ENCODE measurements at regions not wholly inside any gene's neighbourhood (a gene's known extent, or its start where the extent isn't known, plus 50 kb on each side); places are given as distances from the start of the nearest gene placed in this dataset.

DNA sequence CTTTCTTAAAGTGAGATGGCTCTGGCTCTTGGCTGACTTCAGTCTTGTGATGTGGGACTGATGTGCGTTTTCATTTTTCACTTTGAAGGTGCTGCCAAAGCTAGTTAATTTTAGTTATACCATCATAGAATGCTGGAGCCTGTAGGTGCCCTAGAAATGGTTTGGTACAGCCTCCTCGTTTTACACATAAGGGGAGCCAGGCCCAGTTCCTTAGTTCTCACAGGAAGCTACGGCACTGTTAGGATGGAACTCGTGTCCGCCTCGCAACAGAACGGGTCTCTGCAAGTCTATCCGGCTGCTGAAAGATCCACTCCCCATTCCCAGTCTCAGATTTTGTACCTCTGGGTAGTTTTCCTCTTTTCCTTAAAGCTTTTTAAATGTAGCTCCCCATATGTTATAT lies 173.2 kb upstream of the PRPS1L1 start:
- Mint-ChIP-seq H3K27ac (ENCODE audit: low read depth, unreplicated experiment) (no peak overlapping the region), H3K36me3 (ENCODE audit: insufficient read depth, unreplicated experiment) (no peaks in the 10 kb centered on the region), H3K4me1 (ENCODE audit: insufficient read depth, unreplicated experiment) (peaks cover 4% of the 10 kb centered on the region), H3K4me3 (ENCODE audit: unreplicated experiment) (no peak overlapping the region), H3K9me3 (ENCODE audit: unreplicated experiment) (no peaks in the 10 kb centered on the region), H3K27me3 (ENCODE audit: insufficient read depth, unreplicated experiment) (no peaks in the 10 kb centered on the region)
- TF ChIP-seq, protein P1, sequence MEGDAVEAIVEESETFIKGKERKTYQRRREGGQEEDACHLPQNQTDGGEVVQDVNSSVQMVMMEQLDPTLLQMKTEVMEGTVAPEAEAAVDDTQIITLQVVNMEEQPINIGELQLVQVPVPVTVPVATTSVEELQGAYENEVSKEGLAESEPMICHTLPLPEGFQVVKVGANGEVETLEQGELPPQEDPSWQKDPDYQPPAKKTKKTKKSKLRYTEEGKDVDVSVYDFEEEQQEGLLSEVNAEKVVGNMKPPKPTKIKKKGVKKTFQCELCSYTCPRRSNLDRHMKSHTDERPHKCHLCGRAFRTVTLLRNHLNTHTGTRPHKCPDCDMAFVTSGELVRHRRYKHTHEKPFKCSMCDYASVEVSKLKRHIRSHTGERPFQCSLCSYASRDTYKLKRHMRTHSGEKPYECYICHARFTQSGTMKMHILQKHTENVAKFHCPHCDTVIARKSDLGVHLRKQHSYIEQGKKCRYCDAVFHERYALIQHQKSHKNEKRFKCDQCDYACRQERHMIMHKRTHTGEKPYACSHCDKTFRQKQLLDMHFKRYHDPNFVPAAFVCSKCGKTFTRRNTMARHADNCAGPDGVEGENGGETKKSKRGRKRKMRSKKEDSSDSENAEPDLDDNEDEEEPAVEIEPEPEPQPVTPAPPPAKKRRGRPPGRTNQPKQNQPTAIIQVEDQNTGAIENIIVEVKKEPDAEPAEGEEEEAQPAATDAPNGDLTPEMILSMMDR (IDR thresholded peaks at IDR 0.05; ENCODE audit: unreplicated experiment): no peak
- ChIA-PET POLR2A (no interaction called here), CTCF (interaction anchor here (0.6 to 1.2 kb wide), 3 partner anchors 9 to 124 kb away, joined by 3 read pairs; no protein-coding TSS in a partner anchor)
- no peak for DNase-seq (ENCODE audit: unreplicated experiment)
- intact Hi-C loops (cut with micrococcal nuclease): no loop called here
- no TSS peak for BruUV-seq (replicated peaks)

DNA sequence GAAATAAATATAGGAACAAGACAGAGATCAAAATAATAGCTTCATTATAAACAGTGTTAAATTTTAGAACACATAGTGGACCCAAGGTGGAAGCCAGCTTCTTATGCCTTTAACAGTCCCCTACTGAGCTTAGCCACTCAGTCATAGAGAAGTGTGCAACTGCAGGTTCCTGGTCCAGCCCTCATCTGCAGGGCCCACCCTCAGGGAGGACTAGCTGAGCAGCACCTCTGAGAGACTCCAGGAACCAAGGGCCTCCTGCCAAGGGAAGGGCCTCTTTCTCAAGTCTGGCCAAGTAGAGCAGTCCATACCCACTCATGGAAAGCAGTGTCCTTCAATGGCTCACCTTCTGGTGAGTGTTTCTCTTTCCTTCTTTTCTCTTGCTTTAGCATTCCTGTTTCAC lies 173.7 kb upstream of the PRPS1L1 start:
- no TSS peak for BruUV-seq (replicated peaks)
- H3K27me3 Mint-ChIP-seq (ENCODE audit: insufficient read depth, unreplicated experiment): no peaks in the 10 kb centered on the region
- no peaks in the 10 kb centered on the region for H3K36me3 Mint-ChIP-seq (ENCODE audit: insufficient read depth, unreplicated experiment)
- TF ChIP-seq, protein P1 (IDR thresholded peaks at IDR 0.05; ENCODE audit: unreplicated experiment): no peak
- no peaks in the 10 kb centered on the region for H3K9me3 Mint-ChIP-seq (ENCODE audit: unreplicated experiment)
- intact Hi-C loops (cut with micrococcal nuclease): no loop called here
- no peak overlapping the region for H3K27ac Mint-ChIP-seq (ENCODE audit: low read depth, unreplicated experiment)
- DNase-seq (ENCODE audit: unreplicated experiment): no peak
- H3K4me3 Mint-ChIP-seq (ENCODE audit: unreplicated experiment): no peak overlapping the region
- H3K4me1 Mint-ChIP-seq (ENCODE audit: insufficient read depth, unreplicated experiment): peaks cover 4% of the 10 kb centered on the region
- ChIA-PET CTCF (interaction anchor here (0.8 to 1.2 kb wide), 2 partner anchors 9 to 123 kb away, joined by 3 read pairs; no protein-coding TSS in a partner anchor), POLR2A (no interaction called here)

DNA sequence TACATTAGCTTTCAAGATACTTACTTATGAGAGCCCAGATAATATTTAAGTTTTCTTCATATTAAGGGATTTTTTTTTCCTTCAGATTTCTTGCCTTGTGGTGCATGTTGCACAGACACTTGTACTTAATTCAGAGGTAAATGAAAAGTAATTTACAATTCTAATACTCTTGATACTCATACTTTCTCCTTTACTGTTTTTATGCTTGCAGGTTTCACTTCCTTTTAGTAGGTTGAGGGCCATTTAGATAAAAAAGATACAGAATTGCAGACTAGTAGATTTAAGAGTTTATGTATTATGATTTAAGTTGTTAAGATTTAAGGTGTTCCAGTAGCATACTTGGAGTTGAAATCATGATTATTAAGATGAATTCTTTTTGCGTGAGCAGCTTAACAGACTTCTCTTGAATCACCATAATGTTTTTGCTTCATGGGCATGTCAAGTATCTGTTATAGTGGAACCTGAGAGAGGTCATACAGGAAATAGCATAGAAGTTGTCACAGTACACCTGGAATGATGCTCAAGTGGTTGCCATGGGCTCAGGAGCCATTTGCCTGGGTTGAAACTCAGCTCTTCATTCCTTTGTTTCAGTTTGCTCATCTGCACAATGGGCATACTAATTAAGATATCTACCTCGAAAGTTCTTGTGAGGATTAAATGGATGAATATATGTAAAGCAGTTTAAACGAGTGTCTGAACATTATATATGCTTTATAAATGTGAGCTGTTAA lies 174.8 kb upstream of the PRPS1L1 start:
- no peak for DNase-seq (ENCODE audit: unreplicated experiment)
- POLR2A ChIA-PET: no interaction called here
- no peak overlapping the region for H3K4me3 Mint-ChIP-seq (ENCODE audit: unreplicated experiment)
- no peaks in the 10 kb centered on the region for H3K36me3 Mint-ChIP-seq (ENCODE audit: insufficient read depth, unreplicated experiment)
- H3K9me3 Mint-ChIP-seq (ENCODE audit: unreplicated experiment): no peaks in the 10 kb centered on the region
- peaks cover 4% of the 10 kb centered on the region for H3K4me1 Mint-ChIP-seq (ENCODE audit: insufficient read depth, unreplicated experiment)
- no peak overlapping the region for H3K27ac Mint-ChIP-seq (ENCODE audit: low read depth, unreplicated experiment)
- H3K27me3 Mint-ChIP-seq (ENCODE audit: insufficient read depth, unreplicated experiment): no peaks in the 10 kb centered on the region
- intact Hi-C loops (cut with micrococcal nuclease): no loop called here
- TF ChIP-seq, protein P1 (IDR thresholded peaks at IDR 0.05; ENCODE audit: unreplicated experiment): no peak
- BruUV-seq (replicated peaks): no TSS peak
- CTCF ChIA-PET: interaction anchor here (1.1 kb wide), 1 partner anchor 10 kb away, joined by 3 read pairs; no protein-coding TSS in a partner anchor

DNA sequence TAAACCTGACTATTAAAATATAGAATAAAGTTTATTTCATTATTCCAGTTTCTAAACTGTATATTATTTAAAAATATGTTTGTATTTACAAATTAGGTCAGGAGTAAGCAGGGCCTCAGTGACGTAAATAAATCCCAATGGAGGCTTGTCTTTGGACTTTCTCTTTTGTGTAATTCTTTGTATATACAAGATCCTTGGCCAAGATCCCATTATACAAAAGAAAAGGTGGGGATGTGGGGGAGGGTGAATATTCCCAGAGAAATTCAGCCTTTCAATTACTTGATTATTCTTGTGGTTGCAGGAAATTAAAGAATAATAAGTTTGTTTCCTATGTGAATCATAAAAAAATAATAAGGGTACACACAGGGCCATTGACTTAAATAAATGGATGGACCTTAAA lies 178.7 kb upstream of the PRPS1L1 start:
- TF ChIP-seq, protein P1 (IDR thresholded peaks at IDR 0.05; ENCODE audit: unreplicated experiment): no peak

More for the DNA sequence above, 178.7 kb upstream of the PRPS1L1 start:
- no peaks in the 10 kb centered on the region for H3K36me3 Mint-ChIP-seq (ENCODE audit: insufficient read depth, unreplicated experiment)
- no peak for DNase-seq (ENCODE audit: unreplicated experiment)
- intact Hi-C loops (cut with micrococcal nuclease): no loop called here
- peaks cover 4% of the 10 kb centered on the region for H3K4me1 Mint-ChIP-seq (ENCODE audit: insufficient read depth, unreplicated experiment)
- H3K9me3 Mint-ChIP-seq (ENCODE audit: unreplicated experiment): no peaks in the 10 kb centered on the region
- BruUV-seq (replicated peaks): no TSS peak
- ChIA-PET POLR2A (no interaction called here), CTCF (no interaction called here)
- H3K4me3 Mint-ChIP-seq (ENCODE audit: unreplicated experiment): no peak overlapping the region
- no peak overlapping the region for H3K27ac Mint-ChIP-seq (ENCODE audit: low read depth, unreplicated experiment)
- no peaks in the 10 kb centered on the region for H3K27me3 Mint-ChIP-seq (ENCODE audit: insufficient read depth, unreplicated experiment)
